HG03135 (cell line): ENCODE measurements at regions not wholly inside any gene's neighbourhood (a gene's known extent, or its start where the extent isn't known, plus 50 kb on each side); places are given as distances from the start of the nearest gene placed in this dataset.
"Not testable (repeated sequence)": the region's sequence is repeated elsewhere in the genome, so short reads cannot be mapped to it uniquely, and the experiment has no call there.

Experiments
- ATAC-seq: cut with Tn5 transposase; IDR thresholded peaks from one replicate; pipeline ENCODE4 v1.9.1; 2021; ENCODE audit warnings: mild to moderate bottlenecking, moderate library complexity; ENCODE audit not compliant: unreplicated experiment

DNA sequence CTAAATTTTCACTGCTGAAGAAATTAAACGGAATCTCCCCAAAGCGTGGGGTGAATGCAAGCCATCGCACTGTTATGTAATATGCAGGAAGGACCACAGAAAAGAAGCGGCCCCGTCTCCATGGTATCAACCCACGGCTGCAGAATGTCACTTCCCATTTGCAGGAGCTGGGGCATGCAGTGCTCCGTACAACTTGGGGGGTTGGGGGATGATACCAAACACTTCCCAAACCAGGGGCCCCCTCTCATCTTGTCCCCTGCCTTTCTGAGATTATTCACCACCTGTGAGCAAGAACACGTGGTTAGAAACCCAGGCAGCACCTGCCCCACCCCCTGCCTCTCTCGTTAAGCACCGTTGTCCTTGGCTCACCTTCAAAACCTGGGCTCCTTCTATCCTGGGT lies 505.1 kb upstream of the TMEM132C start:
- no peak for ATAC-seq

DNA sequence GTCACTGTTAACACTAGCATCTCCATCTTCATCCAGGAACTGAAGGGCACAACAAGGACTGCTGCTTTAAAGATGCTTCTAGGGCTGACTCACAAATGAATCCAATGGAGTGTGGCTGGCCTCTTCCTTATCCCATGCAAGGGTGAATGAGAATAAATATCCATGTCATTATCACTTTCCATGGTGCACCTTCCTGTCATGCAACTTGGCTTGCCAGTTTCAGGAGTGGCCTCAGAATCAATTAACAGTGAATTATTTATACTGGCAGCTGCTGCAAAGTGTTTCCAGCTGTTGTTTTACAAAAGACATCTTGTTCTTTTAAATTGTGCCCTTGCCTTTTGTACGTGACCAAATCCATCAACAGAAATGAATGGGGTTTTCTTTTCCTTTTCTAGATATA lies 499.3 kb upstream of the TMEM132C start:
- no peak for ATAC-seq

- no peak for ATAC-seq
Observed at GRCh38 chr12:127770118-127770517, 496.9 kb upstream of the TMEM132C start.

DNA sequence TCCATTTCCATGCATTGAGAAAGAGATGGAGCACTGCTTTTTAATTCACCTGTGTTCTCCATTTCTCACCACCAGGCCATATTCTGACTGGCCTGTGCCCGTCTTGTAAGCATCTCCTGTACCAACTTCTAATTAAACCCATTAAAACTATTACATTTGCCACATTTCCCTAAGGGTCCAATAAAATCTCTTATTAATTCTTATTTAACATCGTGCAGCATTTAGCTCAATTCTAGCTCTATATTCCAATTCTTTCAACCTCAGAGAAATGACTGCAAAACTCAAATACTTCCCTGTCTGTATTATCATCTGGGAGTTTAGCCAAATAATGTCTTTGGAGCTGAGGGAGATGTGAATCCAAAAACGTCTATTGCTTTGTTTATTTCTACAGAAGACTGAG lies 495.4 kb upstream of the TMEM132C start:
- no peak for ATAC-seq

GRCh38 chr12:127773520-127773919 lies 493.4 kb upstream of the TMEM132C start:
- ATAC-seq = no peak

GRCh38 chr12:127774828-127775227 lies 492.1 kb upstream of the TMEM132C start:
- ATAC-seq = no peak

DNA sequence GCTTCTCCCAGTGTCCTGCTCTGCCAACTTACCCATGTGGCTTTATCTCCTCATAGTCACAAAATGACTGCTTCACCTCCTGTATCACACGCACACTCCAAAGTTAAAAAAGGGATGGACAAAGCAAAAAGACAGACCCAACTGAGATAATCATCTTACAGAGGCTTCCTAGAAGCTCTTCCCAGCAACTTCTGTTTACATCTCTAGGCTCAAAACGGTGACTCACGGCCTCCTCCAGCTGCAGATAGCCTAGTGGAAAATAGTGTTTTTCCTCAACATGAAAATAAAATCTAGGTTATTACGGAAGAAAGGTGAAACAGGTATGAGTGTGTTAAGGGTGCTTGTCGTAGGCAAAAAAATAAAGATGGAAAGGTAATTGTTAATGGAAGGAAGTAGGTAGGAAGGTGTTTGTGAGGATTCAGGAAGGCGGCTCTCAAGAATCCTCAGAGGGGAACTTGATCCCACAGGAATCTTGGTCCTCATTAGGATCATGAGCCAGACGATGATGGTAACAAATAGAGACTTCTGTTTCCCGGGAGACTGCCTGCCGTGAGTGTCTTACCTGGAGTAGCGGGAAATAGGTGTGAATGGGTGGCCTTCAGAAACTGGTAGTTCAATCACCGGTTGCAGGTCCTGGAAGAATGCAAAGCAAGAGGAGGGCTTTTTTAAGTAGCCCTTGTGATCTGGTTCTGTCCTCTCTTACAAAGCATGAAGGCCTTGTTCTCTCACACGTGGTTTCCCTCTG lies 487.5 kb upstream of the TMEM132C start:
- ATAC-seq = no peak

DNA sequence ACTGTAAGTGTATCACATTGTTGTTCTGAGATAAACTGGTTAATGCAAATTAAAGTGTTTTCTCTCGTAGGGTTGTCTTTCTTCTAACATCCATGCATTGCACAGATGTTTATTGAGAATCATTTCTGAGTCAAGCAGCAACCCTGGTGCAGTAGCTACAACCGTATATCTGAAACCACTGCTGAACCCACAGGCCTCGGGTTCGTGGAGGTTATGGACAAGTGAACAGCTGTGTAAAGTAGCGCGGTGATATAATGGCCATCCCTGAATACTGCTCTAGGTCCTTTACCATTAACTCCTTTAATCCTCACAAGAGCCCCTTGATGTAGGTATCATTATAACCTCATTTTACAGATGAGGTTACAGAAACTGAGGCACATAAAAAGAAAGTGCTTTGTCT lies 486.1 kb upstream of the TMEM132C start:
- ATAC-seq = no peak

- no peak for ATAC-seq
Observed at GRCh38 chr12:127781336-127781735, 485.6 kb upstream of the TMEM132C start.

- no peak for ATAC-seq
Observed at GRCh38 chr12:127785540-127785939, 481.4 kb upstream of the TMEM132C start.

DNA sequence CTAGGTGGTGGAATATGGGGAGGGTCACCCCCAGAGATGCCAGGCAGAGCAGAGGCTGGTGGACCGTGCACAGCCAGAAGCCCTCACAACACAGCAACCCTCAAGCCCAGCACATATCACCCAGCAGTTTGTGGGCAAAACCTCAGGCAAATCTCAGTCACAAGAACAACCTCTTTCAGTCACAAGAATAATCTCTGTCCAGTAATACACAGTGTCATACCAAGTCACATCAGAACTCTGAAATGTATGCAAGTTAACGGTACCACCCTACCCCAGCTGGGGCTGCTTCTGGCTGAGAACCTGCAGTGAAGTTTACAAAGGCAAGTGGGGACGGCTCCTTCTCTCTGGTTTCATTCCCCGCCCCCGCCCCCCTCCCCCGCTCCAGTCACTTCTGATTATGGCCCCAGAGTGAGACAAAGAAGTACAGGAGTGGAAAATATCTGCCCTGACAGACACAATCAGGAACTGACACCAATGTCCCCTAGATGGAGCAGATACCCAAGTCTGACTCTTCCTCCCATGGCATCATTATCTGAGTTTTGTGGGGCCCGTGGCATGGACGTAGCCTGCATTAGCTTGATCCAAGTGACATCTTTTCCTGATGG lies 480.9 kb upstream of the TMEM132C start:
- ATAC-seq = no peak

DNA sequence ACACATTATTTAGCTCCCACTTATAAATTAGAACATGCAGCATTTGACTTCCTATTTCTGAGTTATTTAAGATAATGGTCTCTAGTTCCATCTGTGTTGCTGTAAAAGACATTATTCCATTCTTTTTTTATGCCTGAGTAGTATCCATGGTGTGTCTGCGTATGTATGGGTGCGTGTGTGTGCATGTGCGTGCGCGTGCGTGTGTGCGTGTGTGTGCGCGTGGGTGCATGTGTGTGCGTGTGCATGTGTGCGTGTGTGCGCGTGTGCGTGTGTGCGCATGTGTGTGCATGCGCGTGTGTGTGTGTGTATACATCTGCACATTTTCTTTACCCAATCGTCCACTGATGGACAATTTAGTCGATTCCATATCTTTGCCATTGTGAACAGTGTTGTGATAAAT lies 479.4 kb upstream of the TMEM132C start:
- no peak for ATAC-seq

- no peak for ATAC-seq
Observed at GRCh38 chr12:127790376-127790775, 476.6 kb upstream of the TMEM132C start.

GRCh38 chr12:127791217-127791616 lies 475.8 kb upstream of the TMEM132C start:
- no peak for ATAC-seq

DNA sequence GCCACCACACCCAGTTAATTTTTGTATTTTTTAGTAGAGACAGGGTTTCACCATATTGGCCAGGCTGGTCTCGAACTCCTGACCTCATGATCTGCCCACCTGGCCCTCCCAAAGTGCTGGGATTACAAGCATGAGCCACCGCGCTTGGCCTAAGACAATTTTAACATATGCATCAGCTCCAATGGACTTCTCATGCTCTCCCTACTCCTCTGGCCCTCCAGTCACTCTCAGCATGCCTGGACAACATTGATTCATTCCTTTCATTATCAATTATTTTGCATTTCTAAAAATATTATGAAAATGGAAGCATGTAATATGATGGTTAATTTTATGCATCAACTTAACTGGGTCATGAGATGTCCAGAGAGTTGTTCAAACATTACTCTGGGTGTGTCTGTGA lies 469.1 kb upstream of the TMEM132C start:
- ATAC-seq = no peak

GRCh38 chr12:127802271-127802670 lies 464.7 kb upstream of the TMEM132C start:
- no peak for ATAC-seq

DNA sequence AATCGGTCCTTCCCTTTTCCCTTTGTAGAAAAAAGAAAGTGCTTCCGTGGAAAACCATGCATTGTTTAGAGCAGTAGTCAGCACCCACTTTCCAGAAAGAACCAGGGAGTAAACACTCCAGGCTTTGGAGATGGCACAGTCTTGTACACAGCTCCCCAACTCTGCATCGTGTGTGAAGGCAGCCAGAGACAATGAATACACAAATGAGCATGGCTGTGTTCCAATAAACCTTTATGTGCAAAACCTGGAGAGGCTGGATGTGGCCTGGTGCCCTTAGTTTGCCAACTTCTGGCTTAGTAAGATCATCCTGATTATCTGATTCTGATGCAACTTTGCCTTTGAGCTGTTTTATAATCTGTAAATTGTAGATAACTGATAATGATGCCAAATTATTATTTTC lies 463.4 kb upstream of the TMEM132C start:
- ATAC-seq = no peak

DNA sequence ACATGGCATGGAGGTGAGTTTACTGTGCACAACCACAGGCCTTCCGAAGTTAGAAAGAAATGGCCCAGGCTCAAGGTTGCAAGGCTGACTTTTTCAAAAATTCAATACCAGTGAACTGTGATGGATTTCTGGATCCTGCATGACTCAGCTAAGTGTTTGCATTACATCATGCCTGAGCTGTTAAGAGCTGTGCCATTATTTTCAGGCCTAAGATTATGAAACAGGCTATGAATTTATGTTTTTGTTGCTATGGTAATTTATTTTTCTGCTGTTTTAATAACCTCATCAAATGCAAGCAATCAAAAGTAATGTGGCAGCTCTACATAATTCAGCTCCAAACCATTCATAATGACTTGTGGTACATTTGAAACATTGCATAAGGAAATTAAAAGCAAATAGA lies 457.7 kb upstream of the TMEM132C start:
- no peak for ATAC-seq

- ATAC-seq = no peak
Observed at GRCh38 chr12:127810041-127810440, 456.9 kb upstream of the TMEM132C start.

DNA sequence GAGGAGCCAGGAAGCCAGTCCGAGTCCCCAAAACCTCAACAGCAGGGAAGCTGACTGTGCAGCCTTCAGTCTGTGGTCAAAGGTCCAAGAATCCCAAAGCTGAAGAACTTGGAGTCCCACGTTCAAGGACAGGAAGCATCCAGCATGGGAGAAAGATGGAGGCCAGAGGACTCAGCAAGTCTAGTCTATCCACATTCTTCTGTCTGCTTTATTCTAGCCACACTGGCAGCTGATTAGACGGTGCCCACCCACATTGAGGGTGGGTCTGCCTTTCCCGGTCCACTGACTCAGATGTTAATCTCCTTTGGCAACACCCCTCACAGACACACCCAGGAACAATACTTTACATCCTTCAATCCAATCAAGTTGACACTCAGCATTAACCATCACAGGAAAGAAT lies 456.5 kb upstream of the TMEM132C start:
- not testable (repeated sequence) for ATAC-seq

GRCh38 chr12:127811988-127812387 lies 455.0 kb upstream of the TMEM132C start:
- ATAC-seq = no peak

DNA sequence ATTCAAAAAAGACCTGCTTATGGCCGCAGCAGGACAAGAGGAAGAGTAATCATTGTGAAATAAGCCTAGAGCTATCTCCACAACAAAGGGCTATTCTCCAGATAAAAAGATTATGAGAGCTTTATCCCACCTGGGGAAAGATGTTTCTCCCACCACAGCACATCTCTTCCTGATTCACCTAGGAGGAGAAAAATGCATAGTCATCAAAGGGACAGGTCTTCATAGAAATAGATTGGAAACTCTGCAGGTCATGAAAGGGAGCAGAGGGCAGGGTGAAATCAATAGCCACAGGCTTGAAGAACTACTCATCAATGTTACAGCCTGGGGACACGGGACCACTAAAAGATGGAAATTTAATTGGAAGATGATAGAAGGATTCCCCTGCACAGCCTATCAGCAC lies 453.8 kb upstream of the TMEM132C start:
- no peak for ATAC-seq

GRCh38 chr12:127819056-127819455 lies 447.9 kb upstream of the TMEM132C start:
- ATAC-seq = no peak
